Lower lobe of right lung (tissue), 2 donors: ENCODE measurements at regions not wholly inside any gene's neighbourhood (a gene's known extent, or its start where the extent isn't known, plus 50 kb on each side); places are given as distances from the start of the nearest gene placed in this dataset.

Experiments used
- ATAC-seq, 2 donors: fragments of 200-7000 bp; cut with Tn5 transposase; one replicate each; pipeline ENCODE4 v1.9.1; 2020 to 2022; ENCODE audit warnings: mild to moderate bottlenecking in 2 of 2, moderate library complexity in 2 of 2
- DNase-seq: peaks from one replicate; pipeline ENCODE4 v3.0.0-alpha.2; 2020
- H3K27ac ChIP-seq: fragments of 200-600 bp; one replicate; pipeline ENCODE4 v1.8.0; 2022
- H3K27me3 ChIP-seq: fragments of 200-600 bp; one replicate; pipeline ENCODE4 v1.8.0; 2022; ENCODE audit warnings: low read depth
- H3K36me3 ChIP-seq: fragments of 200-600 bp; one replicate; pipeline ENCODE4 v1.8.0; 2022; ENCODE audit warnings: mild to moderate bottlenecking
- H3K4me1 ChIP-seq: fragments of 200-600 bp; one replicate; pipeline ENCODE4 v1.8.0; 2022
- H3K4me3 ChIP-seq: fragments of 200-600 bp; one replicate; pipeline ENCODE4 v1.8.0; 2022; ENCODE audit warnings: mild to moderate bottlenecking
- H3K9me3 ChIP-seq: fragments of 200-600 bp; one replicate; pipeline ENCODE4 v1.8.0; 2022
- CTCF ChIP-seq: fragments of 200-600 bp; IDR thresholded peaks from one replicate; pipeline ENCODE4 v1.8.0; 2022; ENCODE audit warnings: antibody characterized with exemption, mild to moderate bottlenecking
- intact Hi-C: fragments of 100-400 bp; cut with DNase I; formaldehyde crosslinking; loops from one replicate; pipeline ENCODE4 v1.11.0; 2022
- donor health status: DM: no; HTN: yes; CAD: no; lungs with severe emphysema.

GRCh38 chr9:25613709-25614108, 64.5 kb downstream of the TUSC1 start:
- Histone ChIP-seq H3K27me3 (no peaks in the 10 kb centered on the region), H3K4me1 (no peaks in the 10 kb centered on the region), H3K27ac (no peak overlapping the region), H3K36me3 (no peaks in the 10 kb centered on the region), H3K9me3 (no peaks in the 10 kb centered on the region), H3K4me3 (no peak overlapping the region)
- no peak for TF ChIP-seq CTCF
- no peak for ATAC-seq
- DNase-seq: no peak
- intact Hi-C loops: no loop called here

- Histone ChIP-seq H3K27ac (no peak overlapping the region), H3K9me3 (no peaks in the 10 kb centered on the region), H3K27me3 (no peaks in the 10 kb centered on the region), H3K4me1 (no peaks in the 10 kb centered on the region), H3K4me3 (no peak overlapping the region), H3K36me3 (no peaks in the 10 kb centered on the region)
- DNase-seq (no peak), ATAC-seq (no peak)
- TF ChIP-seq CTCF: no peak
- intact Hi-C loops: no loop called here
Measured at GRCh38 chr9:25603106-25603505, 75.1 kb downstream of the TUSC1 start.

GRCh38 chr9:25602400-25603044, 75.7 kb downstream of the TUSC1 start:
- Histone ChIP-seq H3K27ac (no peak overlapping the region), H3K9me3 (no peaks in the 10 kb centered on the region), H3K4me1 (no peaks in the 10 kb centered on the region), H3K36me3 (no peaks in the 10 kb centered on the region), H3K27me3 (no peaks in the 10 kb centered on the region), H3K4me3 (no peak overlapping the region)
- TF ChIP-seq CTCF: no peak
- peak; percentile 69 to 74 for ATAC-seq
- no peak for DNase-seq
- intact Hi-C loops: no loop called here

- peaks cover 8% of the 10 kb centered on the region for H3K9me3 ChIP-seq
- TF ChIP-seq CTCF: no peak
- ATAC-seq: no peak
- H3K27me3 ChIP-seq: no peaks in the 10 kb centered on the region
- H3K27ac ChIP-seq: no peak overlapping the region
- no peaks in the 10 kb centered on the region for H3K36me3 ChIP-seq
- H3K4me1 ChIP-seq: no peaks in the 10 kb centered on the region
- DNase-seq: no peak
- no peak overlapping the region for H3K4me3 ChIP-seq
- intact Hi-C loops: no loop called here
Measured at GRCh38 chr9:25600501-25600900, 77.7 kb downstream of the TUSC1 start.

GRCh38 chr9:25584611-25585010, 93.6 kb downstream of the TUSC1 start:
- intact Hi-C loops: no loop called here
- no peaks in the 10 kb centered on the region for H3K9me3 ChIP-seq

More at GRCh38 chr9:25584611-25585010, 93.6 kb downstream of the TUSC1 start:
- ATAC-seq: no peak
- TF ChIP-seq CTCF: no peak
- H3K27me3 ChIP-seq: no peaks in the 10 kb centered on the region
- H3K36me3 ChIP-seq: no peaks in the 10 kb centered on the region
- DNase-seq: no peak
- H3K4me3 ChIP-seq: no peak overlapping the region
- H3K4me1 ChIP-seq: no peaks in the 10 kb centered on the region
- H3K27ac ChIP-seq: no peak overlapping the region
